ENCODE measurements at regions not wholly inside any gene's neighbourhood (a gene's known extent, or its start where the extent isn't known, plus 50 kb on each side); places are given as distances from the start of the nearest gene placed in this dataset.

- no peak overlapping the region for H3K4me3 ChIP-seq (ENCODE audit: low read depth, low read length)
- H3K27ac ChIP-seq (ENCODE audit: extremely low read depth, low read depth, low read length): no peak overlapping the region
- no peak for TF ChIP-seq GLIS1 (tag by site-specific recombination; IDR thresholded peaks at IDR 0.05)
- H3K9me3 ChIP-seq (ENCODE audit: control insufficient read depth, insufficient read depth, low read depth, low read length): no peaks in the 10 kb centered on the region
- H3K4me1 ChIP-seq (ENCODE audit: control insufficient read depth, insufficient read depth, low read length): no peaks in the 10 kb centered on the region
- ChIA-PET CTCF (no interaction called here), POLR2A (no interaction called here)
- H3K36me3 ChIP-seq (ENCODE audit: control insufficient read depth in 2 of 2, insufficient read depth in 1 of 2, low read length in 2 of 2): no peaks in the 10 kb centered on the region
These were observed 164.9 kb downstream of the PTBP2 start for GRCh38 chr1:96886474-96886873.

DNA sequence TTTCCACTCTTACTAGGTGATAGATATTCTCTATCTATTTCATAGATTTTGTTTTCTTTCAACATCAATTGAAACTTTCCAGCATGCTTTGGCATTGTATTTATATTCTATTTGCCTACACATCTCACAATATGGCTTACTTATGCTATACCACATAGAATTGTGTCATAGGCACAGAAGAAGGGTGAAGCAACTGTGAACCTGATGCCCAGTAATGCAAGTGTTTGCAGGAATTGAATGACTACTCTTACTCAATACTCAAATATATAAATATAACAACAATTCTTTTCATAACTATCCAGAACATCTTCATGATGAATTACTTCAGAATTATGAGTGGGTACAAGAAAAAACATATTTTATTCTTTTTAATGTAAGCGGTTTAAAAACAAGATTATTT is 165.9 kb downstream of the PTBP2 start:
- Histone ChIP-seq H3K4me3 (ENCODE audit: low read depth, low read length) (no peak overlapping the region), H3K4me1 (ENCODE audit: control insufficient read depth, insufficient read depth, low read length) (no peaks in the 10 kb centered on the region), H3K9me3 (ENCODE audit: control insufficient read depth, insufficient read depth, low read depth, low read length) (no peaks in the 10 kb centered on the region), H3K27ac (ENCODE audit: extremely low read depth, low read depth, low read length) (no peak overlapping the region), H3K36me3 (ENCODE audit: control insufficient read depth in 2 of 2, insufficient read depth in 1 of 2, low read length in 2 of 2) (no peaks in the 10 kb centered on the region)
- TF ChIP-seq, protein P1, sequence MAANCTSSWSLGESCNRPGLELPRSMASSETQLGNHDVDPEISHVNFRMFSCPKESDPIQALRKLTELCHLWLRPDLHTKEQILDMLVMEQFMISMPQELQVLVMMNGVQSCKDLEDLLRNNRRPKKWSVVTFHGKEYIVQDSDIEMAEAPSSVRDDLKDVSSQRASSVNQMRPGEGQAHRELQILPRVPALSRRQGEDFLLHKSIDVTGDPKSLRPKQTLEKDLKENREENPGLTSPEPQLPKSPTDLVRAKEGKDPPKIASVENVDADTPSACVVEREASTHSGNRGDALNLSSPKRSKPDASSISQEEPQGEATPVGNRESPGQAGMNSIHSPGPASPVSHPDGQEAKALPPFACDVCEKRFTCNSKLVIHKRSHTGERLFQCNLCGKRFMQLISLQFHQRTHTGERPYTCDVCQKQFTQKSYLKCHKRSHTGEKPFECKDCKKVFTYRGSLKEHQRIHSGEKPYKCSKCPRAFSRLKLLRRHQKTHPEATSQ (tag by site-specific recombination; IDR thresholded peaks at IDR 0.05): no peak
- TF ChIP-seq ZNF76 (tag by site-specific recombination; IDR thresholded peaks at IDR 0.05; ENCODE audit: borderline replicate concordance, low read depth): no peak
- TF ChIP-seq PBX3 (CRISPR knock-in tag; IDR thresholded peaks at IDR 0.05): no peak
- TF ChIP-seq ZNF239 (tag by site-specific recombination; IDR thresholded peaks at IDR 0.05): no peak
- no peak for TF ChIP-seq ZNF561 (tag by site-specific recombination; IDR thresholded peaks at IDR 0.05; ENCODE audit: borderline replicate concordance)
- TF ChIP-seq ZFP41 (tag by site-specific recombination; IDR thresholded peaks at IDR 0.05; ENCODE audit: borderline replicate concordance): no peak
- TF ChIP-seq ZNF202 (tag by site-specific recombination; IDR thresholded peaks at IDR 0.05; ENCODE audit: borderline replicate concordance): no peak
- TF ChIP-seq ZEB2 (tag by site-specific recombination; IDR thresholded peaks at IDR 0.05): no peak
- TF ChIP-seq ZNF16 (tag by site-specific recombination; IDR thresholded peaks at IDR 0.05; ENCODE audit: low read depth): no peak
- TF ChIP-seq TCF7L2 (IDR thresholded peaks at IDR 0.05; ENCODE audit: borderline replicate concordance, low read depth, low read length): no peak
- TF ChIP-seq, protein P2, sequence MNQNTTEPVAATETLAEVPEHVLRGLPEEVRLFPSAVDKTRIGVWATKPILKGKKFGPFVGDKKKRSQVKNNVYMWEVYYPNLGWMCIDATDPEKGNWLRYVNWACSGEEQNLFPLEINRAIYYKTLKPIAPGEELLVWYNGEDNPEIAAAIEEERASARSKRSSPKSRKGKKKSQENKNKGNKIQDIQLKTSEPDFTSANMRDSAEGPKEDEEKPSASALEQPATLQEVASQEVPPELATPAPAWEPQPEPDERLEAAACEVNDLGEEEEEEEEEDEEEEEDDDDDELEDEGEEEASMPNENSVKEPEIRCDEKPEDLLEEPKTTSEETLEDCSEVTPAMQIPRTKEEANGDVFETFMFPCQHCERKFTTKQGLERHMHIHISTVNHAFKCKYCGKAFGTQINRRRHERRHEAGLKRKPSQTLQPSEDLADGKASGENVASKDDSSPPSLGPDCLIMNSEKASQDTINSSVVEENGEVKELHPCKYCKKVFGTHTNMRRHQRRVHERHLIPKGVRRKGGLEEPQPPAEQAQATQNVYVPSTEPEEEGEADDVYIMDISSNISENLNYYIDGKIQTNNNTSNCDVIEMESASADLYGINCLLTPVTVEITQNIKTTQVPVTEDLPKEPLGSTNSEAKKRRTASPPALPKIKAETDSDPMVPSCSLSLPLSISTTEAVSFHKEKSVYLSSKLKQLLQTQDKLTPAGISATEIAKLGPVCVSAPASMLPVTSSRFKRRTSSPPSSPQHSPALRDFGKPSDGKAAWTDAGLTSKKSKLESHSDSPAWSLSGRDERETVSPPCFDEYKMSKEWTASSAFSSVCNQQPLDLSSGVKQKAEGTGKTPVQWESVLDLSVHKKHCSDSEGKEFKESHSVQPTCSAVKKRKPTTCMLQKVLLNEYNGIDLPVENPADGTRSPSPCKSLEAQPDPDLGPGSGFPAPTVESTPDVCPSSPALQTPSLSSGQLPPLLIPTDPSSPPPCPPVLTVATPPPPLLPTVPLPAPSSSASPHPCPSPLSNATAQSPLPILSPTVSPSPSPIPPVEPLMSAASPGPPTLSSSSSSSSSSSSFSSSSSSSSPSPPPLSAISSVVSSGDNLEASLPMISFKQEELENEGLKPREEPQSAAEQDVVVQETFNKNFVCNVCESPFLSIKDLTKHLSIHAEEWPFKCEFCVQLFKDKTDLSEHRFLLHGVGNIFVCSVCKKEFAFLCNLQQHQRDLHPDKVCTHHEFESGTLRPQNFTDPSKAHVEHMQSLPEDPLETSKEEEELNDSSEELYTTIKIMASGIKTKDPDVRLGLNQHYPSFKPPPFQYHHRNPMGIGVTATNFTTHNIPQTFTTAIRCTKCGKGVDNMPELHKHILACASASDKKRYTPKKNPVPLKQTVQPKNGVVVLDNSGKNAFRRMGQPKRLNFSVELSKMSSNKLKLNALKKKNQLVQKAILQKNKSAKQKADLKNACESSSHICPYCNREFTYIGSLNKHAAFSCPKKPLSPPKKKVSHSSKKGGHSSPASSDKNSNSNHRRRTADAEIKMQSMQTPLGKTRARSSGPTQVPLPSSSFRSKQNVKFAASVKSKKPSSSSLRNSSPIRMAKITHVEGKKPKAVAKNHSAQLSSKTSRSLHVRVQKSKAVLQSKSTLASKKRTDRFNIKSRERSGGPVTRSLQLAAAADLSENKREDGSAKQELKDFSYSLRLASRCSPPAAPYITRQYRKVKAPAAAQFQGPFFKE (tag by site-specific recombination; IDR thresholded peaks at IDR 0.05; ENCODE audit: borderline replicate concordance): no peak
- TF ChIP-seq SP2 (tag by site-specific recombination; IDR thresholded peaks at IDR 0.05): no peak
- no peak for TF ChIP-seq ZNF488 (tag by site-specific recombination; IDR thresholded peaks at IDR 0.05)
- no peak for TF ChIP-seq RBAK (tag by site-specific recombination; IDR thresholded peaks at IDR 0.05)
- CTCF ChIA-PET: no interaction called here
- POLR2A ChIA-PET: no interaction called here

Data from HEK293 (cell line).